ENCODE measurements at regions not wholly inside any gene's neighbourhood (a gene's known extent, or its start where the extent isn't known, plus 50 kb on each side); places are given as distances from the start of the nearest gene placed in this dataset.

GRCh38 chr4:176383273-176384077 is 63.7 kb downstream of the SPCS3 start:
- Histone ChIP-seq H2AFZ (ENCODE audit: low read length) (peak overlapping the region; percentile 84), H3K4me2 (ENCODE audit: insufficient read depth, low read length) (peak overlapping the region; percentile 70), H4K20me1 (ENCODE audit: insufficient read depth, low read length) (no peaks in the 10 kb centered on the region), H3K9me3 (ENCODE audit: low read depth, low read length) (no peaks in the 10 kb centered on the region), H3K79me2 (ENCODE audit: insufficient read depth, low read length) (no peaks in the 10 kb centered on the region), H3K4me3 (ENCODE audit: insufficient read depth, low read length) (peak overlapping the region; percentile 45), H3K36me3 (ENCODE audit: insufficient read depth, low read length) (no peaks in the 10 kb centered on the region), H3K27ac (ENCODE audit: low read depth, low read length) (peak overlapping the region; percentile 81), H3K27me3 (ENCODE audit: insufficient read depth, low read length) (no peaks in the 10 kb centered on the region), H3K4me1 (ENCODE audit: insufficient read depth, low read length) (peaks cover 17% of the 10 kb centered on the region)
- TF ChIP-seq CTCF (IDR thresholded peaks at IDR 0.05; ENCODE audit: extremely low read depth, low read depth, low read length): no peak
- no peak for DNase-seq (ENCODE audit: insufficient read length, low spot score, missing footprints)

GRCh38 chr4:176385601-176386000 is 65.8 kb downstream of the SPCS3 start:
- Histone ChIP-seq H3K27me3 (ENCODE audit: insufficient read depth, low read length) (no peaks in the 10 kb centered on the region), H4K20me1 (ENCODE audit: insufficient read depth, low read length) (no peaks in the 10 kb centered on the region), H3K36me3 (ENCODE audit: insufficient read depth, low read length) (no peaks in the 10 kb centered on the region), H3K4me2 (ENCODE audit: insufficient read depth, low read length) (no peak overlapping the region), H3K4me3 (ENCODE audit: insufficient read depth, low read length) (no peak overlapping the region), H3K27ac (ENCODE audit: low read depth, low read length) (no peak overlapping the region), H3K79me2 (ENCODE audit: insufficient read depth, low read length) (no peaks in the 10 kb centered on the region), H2AFZ (ENCODE audit: low read length) (no peak overlapping the region), H3K4me1 (ENCODE audit: insufficient read depth, low read length) (peaks cover 17% of the 10 kb centered on the region), H3K9me3 (ENCODE audit: low read depth, low read length) (no peaks in the 10 kb centered on the region)
- no peak for DNase-seq (ENCODE audit: insufficient read length, low spot score, missing footprints)
- TF ChIP-seq CTCF (IDR thresholded peaks at IDR 0.05; ENCODE audit: extremely low read depth, low read depth, low read length): no peak

- Histone ChIP-seq H4K20me1 (ENCODE audit: insufficient read depth, low read length) (no peaks in the 10 kb centered on the region), H3K4me2 (ENCODE audit: insufficient read depth, low read length) (peak overlapping the region; percentile 30), H3K27ac (ENCODE audit: low read depth, low read length) (no peak overlapping the region), H2AFZ (ENCODE audit: low read length) (no peak overlapping the region), H3K4me3 (ENCODE audit: insufficient read depth, low read length) (no peak overlapping the region), H3K79me2 (ENCODE audit: insufficient read depth, low read length) (no peaks in the 10 kb centered on the region), H3K9me3 (ENCODE audit: low read depth, low read length) (no peaks in the 10 kb centered on the region), H3K4me1 (ENCODE audit: insufficient read depth, low read length) (peaks cover 17% of the 10 kb centered on the region), H3K27me3 (ENCODE audit: insufficient read depth, low read length) (no peaks in the 10 kb centered on the region), H3K36me3 (ENCODE audit: insufficient read depth, low read length) (no peaks in the 10 kb centered on the region)
- no peak for TF ChIP-seq CTCF (IDR thresholded peaks at IDR 0.05; ENCODE audit: extremely low read depth, low read depth, low read length)
- DNase-seq (ENCODE audit: insufficient read length, low spot score, missing footprints): peak; percentile 69
Observed at GRCh38 chr4:176387571-176387970, 67.8 kb downstream of the SPCS3 start.

- no peaks in the 10 kb centered on the region for H4K20me1 ChIP-seq (ENCODE audit: insufficient read depth, low read length)
- H2AFZ ChIP-seq (ENCODE audit: low read length): peak overlapping the region; percentile 26
- H3K27me3 ChIP-seq (ENCODE audit: insufficient read depth, low read length): no peaks in the 10 kb centered on the region
- no peak overlapping the region for H3K27ac ChIP-seq (ENCODE audit: low read depth, low read length)
- no peak for TF ChIP-seq CTCF (IDR thresholded peaks at IDR 0.05; ENCODE audit: extremely low read depth, low read depth, low read length)
- H3K4me2 ChIP-seq (ENCODE audit: insufficient read depth, low read length): no peak overlapping the region
- no peaks in the 10 kb centered on the region for H3K79me2 ChIP-seq (ENCODE audit: insufficient read depth, low read length)
- DNase-seq (ENCODE audit: insufficient read length, low spot score, missing footprints): peak; percentile 27
- no peak overlapping the region for H3K4me3 ChIP-seq (ENCODE audit: insufficient read depth, low read length)
- no peaks in the 10 kb centered on the region for H3K4me1 ChIP-seq (ENCODE audit: insufficient read depth, low read length)
- H3K9me3 ChIP-seq (ENCODE audit: low read depth, low read length): no peaks in the 10 kb centered on the region
- no peaks in the 10 kb centered on the region for H3K36me3 ChIP-seq (ENCODE audit: insufficient read depth, low read length)
Observed at GRCh38 chr4:176393306-176394013, 73.7 kb downstream of the SPCS3 start.

All from osteoblast (primary cell).